Endodermal cell (in vitro differentiated cells): ENCODE measurements at regions not wholly inside any gene's neighbourhood (a gene's known extent, or its start where the extent isn't known, plus 50 kb on each side); places are given as distances from the start of the nearest gene placed in this dataset.

Experiments
- DNase-seq: peaks from one replicate; pipeline ENCODE4 v3.0.0-alpha.2; 2017
- H3K27ac ChIP-seq: 2 replicates; pipeline ENCODE4 v1.5.1; 2013; ENCODE audit warnings: mild to moderate bottlenecking, low read depth, low read length, moderate library complexity
- H3K27me3 ChIP-seq: 2 replicates; pipeline ENCODE4 v1.6.1; 2013; ENCODE audit warnings: mild to moderate bottlenecking, low read length, moderate library complexity; ENCODE audit not compliant: insufficient read depth, control insufficient read depth, poor library complexity, severe bottlenecking
- H3K36me3 ChIP-seq: 2 replicates; pipeline ENCODE4 v1.7.0; 2013; ENCODE audit warnings: mild to moderate bottlenecking, low read length, moderate library complexity; ENCODE audit not compliant: control insufficient read depth, insufficient read depth
- H3K4me1 ChIP-seq: one replicate; pipeline ENCODE4 v1.7.0; 2013; ENCODE audit warnings: low read length; ENCODE audit not compliant: control insufficient read depth, insufficient read depth
- H3K4me3 ChIP-seq: 2 replicates; pipeline ENCODE4 v1.5.1; 2013; ENCODE audit warnings: mild to moderate bottlenecking, low read length, moderate library complexity
- H3K9ac ChIP-seq: 2 replicates; pipeline ENCODE4 v1.6.1; 2013; ENCODE audit warnings: mild to moderate bottlenecking, low read length, moderate library complexity; ENCODE audit not compliant: poor library complexity, severe bottlenecking; ENCODE audit errors: extremely low read depth
- H3K9me3 ChIP-seq: 2 replicates; pipeline ENCODE4 v1.6.1; 2013; ENCODE audit warnings: mild to moderate bottlenecking, low read length, moderate library complexity; ENCODE audit not compliant: control insufficient read depth
- H3K27ac Mint-ChIP-seq: 2 replicates; pipeline ENCODE4 v1.8.0; 2020; ENCODE audit warnings: mixed read lengths
- H3K27me3 Mint-ChIP-seq: 2 replicates; pipeline ENCODE4 v1.8.0; 2021; ENCODE audit warnings: mild to moderate bottlenecking, mixed read lengths; ENCODE audit not compliant: insufficient read depth
- H3K36me3 Mint-ChIP-seq: 2 replicates; pipeline ENCODE4 v1.8.0; 2020; ENCODE audit warnings: low read depth, mixed read lengths
- H3K4me1 Mint-ChIP-seq: 2 replicates; pipeline ENCODE4 v1.8.0; 2020; ENCODE audit warnings: mixed read lengths
- H3K4me3 Mint-ChIP-seq: 2 replicates; pipeline ENCODE4 v1.8.0; 2020; ENCODE audit warnings: mild to moderate bottlenecking, moderate library complexity, mixed read lengths
- H3K9me3 Mint-ChIP-seq: 2 replicates; pipeline ENCODE4 v1.8.0; 2020; ENCODE audit warnings: mild to moderate bottlenecking, mixed read lengths
- WGBS, 2 experiments: methylation state at CpG; one replicate each; pipeline versions ENCODE4 v1.1.5 to v1.1.7; 2013; ENCODE audit warnings: missing lambda C conversion rate in 2 of 2, mixed read lengths in 1 of 2; ENCODE audit not compliant: insufficient coverage in 1 of 2, insufficient read length in 1 of 2; 5-methylcytosine and 5-hydroxymethylcytosine counted together
- TF ChIP-seq, protein P1 (sequence below): fragments of 200-600 bp; sonication (generic); conservative IDR thresholded peaks from 2 replicates; pipeline ENCODE4 v1.5.0; 2021; ENCODE audit warnings: antibody characterized with exemption, mild to moderate bottlenecking

DNA sequence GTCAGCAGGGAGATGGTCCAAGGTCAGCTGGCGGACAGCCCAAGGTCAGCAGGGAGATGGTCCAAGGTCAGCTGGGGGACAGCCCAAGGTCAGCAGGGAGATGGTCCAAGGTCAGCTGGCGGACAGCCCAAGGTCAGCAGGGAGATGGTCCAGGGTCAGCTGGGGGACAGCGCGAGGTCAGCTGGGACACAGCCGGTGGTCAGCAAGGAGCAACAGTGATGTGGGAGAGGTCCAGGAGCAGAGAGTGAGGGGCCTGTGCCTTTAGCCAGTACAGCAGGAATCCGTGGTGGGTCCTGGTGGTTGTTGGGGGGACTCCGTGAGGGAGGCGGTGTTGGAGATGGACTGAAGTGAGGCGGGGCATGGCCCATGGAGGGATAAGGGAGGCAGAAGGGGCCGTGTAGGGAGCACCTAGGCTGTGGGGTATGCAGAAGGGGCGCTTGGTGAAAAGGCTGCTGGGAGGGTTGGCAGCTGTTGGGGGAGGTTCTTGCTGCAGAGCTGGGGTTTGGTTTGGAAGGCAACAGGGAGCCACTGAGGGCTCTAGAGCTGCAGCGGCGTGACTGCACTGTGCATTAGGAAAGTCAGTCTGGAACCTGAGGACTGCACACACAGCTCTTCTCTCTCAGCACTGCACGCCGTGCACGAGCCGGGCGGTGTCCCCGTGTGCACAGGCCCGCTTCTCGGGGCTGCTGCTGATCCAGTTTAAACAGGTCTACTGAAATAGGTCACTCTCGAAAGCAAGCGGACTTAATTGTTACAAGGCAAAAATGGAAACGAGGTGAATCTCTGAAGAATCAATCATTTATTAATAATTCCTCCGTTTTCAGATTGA lies 76.2 kb upstream of the HDAC4 start:
- no peak overlapping the region for H3K27ac ChIP-seq
- no peaks in the 10 kb centered on the region for H3K27me3 ChIP-seq
- WGBS, 2 experiments: 92 to 93% methylated on average over 21 to 25 of the region's 25 CpGs
- Mint-ChIP-seq H3K36me3 (no peaks in the 10 kb centered on the region), H3K4me1 (peaks cover 5% of the 10 kb centered on the region), H3K27ac (no peak overlapping the region), H3K27me3 (peaks cover 14% of the 10 kb centered on the region), H3K4me3 (no peak overlapping the region), H3K9me3 (no peaks in the 10 kb centered on the region)
- H3K4me3 ChIP-seq: no peak overlapping the region
- TF ChIP-seq, protein P1, sequence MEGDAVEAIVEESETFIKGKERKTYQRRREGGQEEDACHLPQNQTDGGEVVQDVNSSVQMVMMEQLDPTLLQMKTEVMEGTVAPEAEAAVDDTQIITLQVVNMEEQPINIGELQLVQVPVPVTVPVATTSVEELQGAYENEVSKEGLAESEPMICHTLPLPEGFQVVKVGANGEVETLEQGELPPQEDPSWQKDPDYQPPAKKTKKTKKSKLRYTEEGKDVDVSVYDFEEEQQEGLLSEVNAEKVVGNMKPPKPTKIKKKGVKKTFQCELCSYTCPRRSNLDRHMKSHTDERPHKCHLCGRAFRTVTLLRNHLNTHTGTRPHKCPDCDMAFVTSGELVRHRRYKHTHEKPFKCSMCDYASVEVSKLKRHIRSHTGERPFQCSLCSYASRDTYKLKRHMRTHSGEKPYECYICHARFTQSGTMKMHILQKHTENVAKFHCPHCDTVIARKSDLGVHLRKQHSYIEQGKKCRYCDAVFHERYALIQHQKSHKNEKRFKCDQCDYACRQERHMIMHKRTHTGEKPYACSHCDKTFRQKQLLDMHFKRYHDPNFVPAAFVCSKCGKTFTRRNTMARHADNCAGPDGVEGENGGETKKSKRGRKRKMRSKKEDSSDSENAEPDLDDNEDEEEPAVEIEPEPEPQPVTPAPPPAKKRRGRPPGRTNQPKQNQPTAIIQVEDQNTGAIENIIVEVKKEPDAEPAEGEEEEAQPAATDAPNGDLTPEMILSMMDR: no peak
- DNase-seq: no peak
- H3K9ac ChIP-seq: no peak overlapping the region
- no peaks in the 10 kb centered on the region for H3K36me3 ChIP-seq
- H3K9me3 ChIP-seq: no peaks in the 10 kb centered on the region
- no peaks in the 10 kb centered on the region for H3K4me1 ChIP-seq

- Histone ChIP-seq H3K36me3 (no peaks in the 10 kb centered on the region), H3K27ac (no peak overlapping the region), H3K4me1 (no peaks in the 10 kb centered on the region), H3K9ac (no peak overlapping the region), H3K4me3 (no peak overlapping the region), H3K9me3 (no peaks in the 10 kb centered on the region), H3K27me3 (no peaks in the 10 kb centered on the region)
- 90 to 94% methylated on average over 9 to 14 of the region's 14 CpGs for WGBS, 2 experiments
- Mint-ChIP-seq H3K36me3 (no peaks in the 10 kb centered on the region), H3K27ac (no peak overlapping the region), H3K9me3 (no peaks in the 10 kb centered on the region), H3K27me3 (peaks cover 16% of the 10 kb centered on the region), H3K4me3 (no peak overlapping the region), H3K4me1 (peaks cover 5% of the 10 kb centered on the region)
- DNase-seq: no peak
- TF ChIP-seq, protein P1: no peak
These were observed 75.4 kb upstream of the HDAC4 start for GRCh38 chr2:239476029-239476756.

DNA sequence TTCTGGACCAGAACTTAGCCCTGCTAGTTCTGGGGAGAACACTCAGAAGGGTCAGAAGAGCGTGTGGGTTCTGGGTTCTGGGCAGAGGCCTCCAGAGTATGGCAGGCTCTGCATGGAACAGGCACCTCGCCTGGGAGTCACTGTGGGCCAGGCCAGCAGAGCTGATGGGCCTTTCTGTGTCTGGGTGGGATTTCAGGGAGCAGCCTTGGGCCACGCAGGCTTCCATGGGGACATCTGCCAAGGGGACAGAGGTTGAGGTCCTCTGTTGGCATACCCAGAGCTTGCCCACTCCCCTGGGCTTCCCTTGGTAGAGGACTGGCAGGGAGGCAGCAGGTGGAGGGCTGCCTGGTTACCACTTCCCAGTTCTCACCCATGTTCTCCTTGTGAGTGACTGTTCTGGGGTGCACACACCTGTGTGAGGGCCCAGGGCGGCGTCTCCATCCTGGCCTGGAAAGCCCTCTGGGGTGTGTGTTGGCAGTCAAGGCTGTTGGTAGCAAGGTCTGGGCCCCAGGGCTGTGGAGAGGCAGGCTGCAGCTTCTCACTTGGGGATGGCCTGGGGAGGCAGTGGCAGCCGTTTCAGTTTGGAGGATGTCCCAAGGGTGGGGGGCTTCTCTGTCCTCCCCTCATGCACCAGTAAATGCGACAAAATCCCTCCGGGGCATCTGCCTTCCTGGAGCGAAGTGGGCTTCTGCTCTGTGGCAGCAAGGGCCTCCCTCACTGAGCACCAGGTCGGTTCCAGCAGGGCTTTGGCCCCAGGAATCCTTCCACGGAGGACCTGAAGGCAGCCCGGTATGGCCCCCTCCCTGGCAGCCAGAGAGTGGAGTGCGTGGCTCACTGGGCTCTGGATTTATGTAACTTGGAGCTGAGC lies 74.6 kb upstream of the HDAC4 start:
- no peak overlapping the region for H3K27ac Mint-ChIP-seq
- WGBS, 2 experiments: 86 to 88% methylated on average over 5 to 13 of the region's 13 CpGs

More for the DNA sequence above, 74.6 kb upstream of the HDAC4 start:
- no peak overlapping the region for H3K27ac ChIP-seq
- H3K4me3 ChIP-seq: no peak overlapping the region
- H3K4me1 ChIP-seq: no peaks in the 10 kb centered on the region
- no peak overlapping the region for H3K9ac ChIP-seq
- Mint-ChIP-seq H3K4me1 (peaks cover 5% of the 10 kb centered on the region), H3K27me3 (peaks cover 16% of the 10 kb centered on the region), H3K4me3 (no peak overlapping the region), H3K36me3 (no peaks in the 10 kb centered on the region), H3K9me3 (peaks cover 1% of the 10 kb centered on the region)
- H3K27me3 ChIP-seq: no peaks in the 10 kb centered on the region
- H3K36me3 ChIP-seq: no peaks in the 10 kb centered on the region
- DNase-seq: no peak
- TF ChIP-seq, protein P1: no peak
- no peaks in the 10 kb centered on the region for H3K9me3 ChIP-seq
